ENCODE measurements at regions not wholly inside any gene's neighbourhood (a gene's known extent, or its start where the extent isn't known, plus 50 kb on each side); places are given as distances from the start of the nearest gene placed in this dataset.
"Not testable (repeated sequence)": the region's sequence is repeated elsewhere in the genome, so short reads cannot be mapped to it uniquely, and the experiment has no call there.

DNA sequence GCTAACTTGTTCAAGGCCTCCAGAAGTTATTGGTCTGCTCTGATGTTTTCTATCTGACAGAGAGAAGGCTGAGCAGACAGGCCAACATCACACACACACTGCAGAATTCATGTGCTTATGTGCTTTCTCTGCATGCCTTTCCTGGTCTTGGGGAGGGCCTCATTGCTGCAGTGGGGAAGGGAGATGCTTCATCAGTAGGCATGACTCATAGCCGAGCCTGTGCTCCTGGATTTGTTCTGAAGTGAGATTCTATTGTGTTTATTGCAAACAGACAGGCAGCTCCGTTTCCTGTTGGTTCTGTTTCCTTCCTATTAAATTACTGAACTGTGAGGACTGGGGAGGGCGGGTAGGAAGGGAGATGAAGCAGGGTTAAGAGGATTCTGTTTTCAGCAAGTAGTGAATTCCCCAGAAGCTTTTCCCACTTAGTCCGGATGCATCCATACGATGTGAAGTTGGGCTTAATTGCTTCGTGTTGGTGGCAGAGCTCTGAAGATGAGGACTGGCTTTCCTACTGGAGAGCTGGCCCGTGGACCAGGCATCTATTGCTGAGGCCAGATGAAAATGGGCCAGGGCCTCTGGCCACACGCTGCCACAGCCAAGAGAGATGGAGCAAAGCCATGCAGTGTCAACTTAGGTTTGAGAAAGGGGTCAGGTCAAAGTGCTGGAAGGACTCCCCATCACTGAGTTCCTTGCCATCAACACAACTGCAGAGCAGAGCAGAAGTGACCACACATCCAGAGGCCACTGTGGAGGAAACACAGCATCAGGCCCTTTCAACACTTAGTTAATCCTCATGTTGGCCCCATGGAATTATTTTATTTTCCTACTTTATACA is 179.3 kb downstream of the UTP18 start:
- DNase-seq: no peak

DNA sequence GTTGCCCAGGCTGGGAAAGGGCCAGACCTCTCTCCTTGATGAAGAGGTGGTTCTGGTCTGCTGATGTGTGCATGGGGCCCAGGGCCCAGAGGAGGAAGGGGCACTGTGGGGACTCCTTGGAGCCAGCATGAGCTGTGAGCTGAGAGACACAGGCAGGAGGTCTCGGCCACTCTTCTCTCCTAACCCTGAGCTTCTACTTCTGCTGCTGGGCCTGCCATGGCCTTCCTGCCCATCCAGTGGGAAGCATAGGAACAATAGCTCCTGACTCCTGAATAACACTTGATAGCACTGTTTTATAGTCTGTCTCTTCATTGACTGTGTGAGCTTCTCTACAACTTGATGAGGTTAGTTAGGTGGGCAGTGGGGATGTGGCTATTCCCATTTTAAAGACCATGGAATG is 181.1 kb downstream of the UTP18 start:
- DNase-seq: no peak

DNA sequence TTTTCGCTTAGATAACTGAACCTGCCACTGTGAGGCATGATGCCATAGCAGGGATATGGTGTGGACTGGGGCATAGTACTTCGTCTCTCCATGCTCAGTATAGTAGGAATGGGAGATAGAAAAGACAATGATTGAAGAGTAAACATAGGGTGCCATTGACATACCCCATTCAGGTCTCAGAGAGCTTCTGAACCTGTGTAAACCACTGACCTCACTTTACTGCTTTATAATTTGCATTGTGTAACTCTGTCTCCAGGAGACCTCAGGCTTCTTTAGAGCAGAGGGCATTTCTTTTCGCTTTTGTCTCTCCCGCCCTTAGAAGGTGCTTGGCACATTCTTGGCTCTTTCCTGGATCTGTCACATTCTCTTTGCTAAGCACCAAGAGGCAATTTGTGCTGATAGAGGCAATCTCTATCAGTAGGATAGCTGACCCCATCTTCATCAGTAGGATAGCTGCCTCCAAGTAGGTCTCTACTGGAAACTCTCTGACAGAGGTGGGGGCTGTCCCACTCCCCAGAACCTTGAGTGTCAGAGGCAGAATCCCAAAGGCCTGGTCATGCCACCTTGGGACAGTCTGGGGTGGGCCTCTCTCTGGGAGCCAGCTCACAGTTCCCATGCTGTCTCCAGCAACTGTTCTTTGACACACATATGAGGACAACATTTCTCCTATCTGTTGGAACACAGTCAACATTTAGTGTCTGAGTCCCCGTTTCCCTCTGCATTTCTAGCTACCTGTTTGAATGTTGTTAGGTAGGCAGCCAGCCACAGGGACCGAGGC is 181.9 kb downstream of the UTP18 start:
- DNase-seq: no peak

DNA sequence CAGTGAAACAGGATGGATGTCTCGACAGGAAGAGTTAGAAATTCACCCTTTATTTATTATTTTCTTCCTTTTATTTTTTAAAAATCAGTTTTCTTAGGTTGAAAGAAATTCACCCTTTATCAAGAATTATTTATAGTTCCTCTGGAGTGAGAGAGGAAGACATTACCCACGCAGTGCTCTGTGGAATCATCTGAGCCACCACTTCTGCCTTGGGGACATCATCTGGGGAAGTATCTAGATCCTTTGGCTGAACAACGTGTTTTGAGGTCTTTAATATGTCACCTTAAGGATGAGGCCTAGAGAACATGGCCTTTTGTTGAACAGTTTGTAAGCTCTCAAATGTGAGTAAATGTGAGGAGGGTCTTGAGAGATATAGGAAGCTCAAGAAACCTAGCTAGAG is 183.3 kb downstream of the UTP18 start:
- no peak for DNase-seq

DNA sequence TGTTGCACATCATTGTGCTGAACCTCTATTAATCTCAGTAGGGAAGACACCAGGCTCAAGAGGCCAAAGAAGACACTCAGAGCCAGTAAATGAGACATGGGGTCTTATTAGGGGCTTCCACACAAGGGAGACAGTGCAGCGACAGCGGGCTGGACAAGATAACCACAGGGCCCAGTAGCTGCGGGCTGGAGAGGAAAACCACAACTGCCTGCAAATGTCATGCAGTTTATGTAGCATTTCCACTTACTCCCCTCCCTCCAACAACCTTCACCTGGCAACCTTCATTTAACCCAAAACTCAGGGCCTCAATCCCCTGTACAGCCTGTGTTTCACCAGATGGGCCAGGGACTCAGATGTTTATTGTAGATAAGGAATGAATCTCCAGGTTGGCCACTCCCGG is 185.6 kb downstream of the UTP18 start:
- DNase-seq: no peak

DNA sequence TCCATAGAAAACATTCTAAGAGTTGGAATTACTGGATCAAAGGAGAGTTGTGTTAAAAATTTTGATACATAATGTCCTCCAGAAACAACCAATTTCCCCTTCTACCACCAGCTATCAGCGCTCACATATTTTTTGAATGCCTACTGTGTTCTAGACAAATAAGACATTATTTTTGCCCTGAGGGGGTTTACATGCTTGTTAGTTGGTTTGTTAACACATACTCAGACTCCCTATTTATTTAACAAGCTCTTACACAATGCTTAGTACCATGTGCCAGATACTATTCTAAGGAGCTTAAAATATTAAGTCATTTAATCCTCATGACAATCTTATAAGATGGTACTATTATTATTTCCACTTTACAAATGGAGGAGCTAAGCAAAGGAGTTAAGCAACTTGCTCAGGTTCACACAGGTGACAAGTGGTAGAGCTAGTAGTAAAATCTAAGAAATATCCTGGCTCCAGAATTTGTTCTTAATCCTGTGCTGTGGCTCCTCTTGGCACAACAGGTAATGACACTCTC is 194.2 kb downstream of the UTP18 start:
- no peak for DNase-seq

DNA sequence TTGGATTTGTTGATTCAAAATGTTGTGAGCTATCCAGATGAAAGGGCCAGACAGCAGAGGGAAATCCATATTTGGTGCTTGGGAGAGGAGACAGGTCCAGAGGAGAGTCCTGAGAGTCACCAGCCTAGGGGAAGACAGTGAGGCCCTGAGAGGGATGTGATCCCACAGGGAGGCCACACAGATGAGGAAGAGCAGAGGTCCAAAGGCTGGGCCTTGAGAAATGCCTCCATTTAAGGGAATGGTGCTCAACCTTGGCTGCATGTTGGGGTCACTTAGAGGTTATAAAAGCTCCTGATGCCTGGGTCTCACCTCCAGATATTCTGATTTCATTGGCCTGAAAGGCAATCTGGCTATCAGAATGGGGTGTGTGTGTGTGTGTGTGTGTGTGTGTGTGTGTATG is 194.9 kb downstream of the UTP18 start:
- no peak for DNase-seq

DNA sequence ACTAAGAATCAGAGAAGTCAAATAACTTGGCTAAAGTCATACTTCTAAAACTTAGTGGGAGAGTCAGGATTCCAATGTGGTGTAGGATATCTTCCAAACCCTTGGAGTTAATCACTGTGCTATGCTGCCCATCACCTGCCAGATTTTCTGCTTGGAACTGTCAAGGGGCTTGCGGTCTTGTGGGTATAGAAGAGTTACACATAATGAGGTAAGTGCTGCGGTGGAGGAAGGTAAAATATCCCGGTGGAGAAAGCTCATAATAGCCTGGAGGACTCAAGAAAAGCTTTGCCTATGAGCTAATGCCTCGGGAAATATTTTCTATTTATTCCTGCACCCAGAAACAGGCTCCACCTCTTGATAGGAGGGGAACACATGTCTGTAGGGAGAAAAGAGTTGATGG is 195.6 kb downstream of the UTP18 start:
- no peak for DNase-seq

DNA sequence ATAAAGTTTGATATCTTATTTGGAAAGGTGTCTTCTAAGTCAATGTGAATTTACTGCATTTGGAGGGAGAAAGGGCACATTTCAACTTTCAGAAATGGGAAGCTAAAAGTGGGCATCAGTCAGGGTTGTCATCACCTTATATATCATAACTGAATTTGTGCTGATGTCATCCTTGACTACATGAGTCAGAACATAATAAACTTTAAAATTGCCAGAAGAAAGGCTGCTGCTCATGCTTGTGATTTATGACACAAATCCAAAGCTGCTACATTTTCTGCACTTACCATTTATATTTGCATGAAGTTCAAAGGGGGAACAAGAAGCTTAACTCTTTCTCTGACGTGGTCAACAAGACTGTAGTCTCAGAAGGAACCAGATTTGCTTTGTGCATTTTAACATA is 196.6 kb downstream of the UTP18 start:
- DNase-seq: no peak

DNA sequence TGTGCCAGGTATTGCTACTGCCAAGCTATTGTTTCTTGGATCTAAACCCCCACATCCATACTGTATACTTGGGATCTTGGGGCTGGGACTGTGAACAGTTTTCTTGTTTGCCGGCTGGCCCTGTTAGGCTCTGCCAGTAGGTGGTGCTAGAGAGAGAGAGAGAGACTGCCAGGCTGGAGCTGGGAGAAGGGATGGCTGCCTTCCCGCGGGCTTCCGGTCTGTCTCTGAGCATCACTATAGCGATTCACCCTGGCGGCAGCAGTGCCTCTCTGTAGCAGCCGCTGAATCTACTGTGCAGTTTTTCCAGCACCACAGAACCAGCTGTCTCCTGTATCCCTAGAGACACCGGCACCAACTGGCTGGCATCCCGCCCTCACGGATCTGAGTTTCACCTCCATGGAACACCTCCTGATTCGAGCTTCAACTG is 201.2 kb downstream of the UTP18 start:
- no peak for DNase-seq

DNA sequence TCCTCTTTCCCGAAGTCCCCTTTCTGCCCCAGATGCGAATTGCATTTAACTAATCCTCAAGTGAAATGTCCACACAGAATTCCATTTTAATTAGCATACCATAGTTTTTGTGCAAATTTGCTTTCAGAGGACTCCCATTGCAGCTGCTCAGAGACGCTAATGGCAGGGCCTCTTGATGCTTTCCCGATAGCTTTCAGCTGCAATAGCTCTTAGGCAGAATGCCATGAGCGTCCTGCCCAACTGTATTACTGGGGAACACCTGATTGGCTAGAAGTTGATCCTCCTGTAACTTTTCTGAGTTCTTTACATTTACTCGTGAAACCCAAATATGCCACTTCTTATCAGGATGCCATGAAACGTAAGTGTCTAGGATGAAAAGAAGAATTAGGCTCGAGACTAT is 203.0 kb downstream of the UTP18 start:
- no peak for DNase-seq

DNA sequence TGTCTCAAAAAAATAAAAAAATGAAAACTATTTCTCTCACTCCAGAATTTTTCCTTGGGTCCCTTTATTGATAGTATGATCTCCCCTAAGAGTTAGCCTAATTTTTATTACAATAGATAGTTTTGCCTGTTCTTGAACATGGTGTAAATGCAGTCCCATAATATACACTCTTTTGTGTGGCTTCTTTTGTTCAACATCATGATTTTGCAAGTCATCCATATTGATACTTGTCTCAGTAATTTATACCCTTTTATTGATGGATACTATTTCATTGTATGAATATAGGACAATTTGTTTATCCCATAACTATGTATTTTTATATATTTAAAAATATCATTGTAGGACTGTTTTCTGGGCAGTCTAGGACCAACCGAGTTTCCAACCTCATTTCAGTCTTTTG is 207.0 kb downstream of the UTP18 start:
- DNase-seq: no peak

DNA sequence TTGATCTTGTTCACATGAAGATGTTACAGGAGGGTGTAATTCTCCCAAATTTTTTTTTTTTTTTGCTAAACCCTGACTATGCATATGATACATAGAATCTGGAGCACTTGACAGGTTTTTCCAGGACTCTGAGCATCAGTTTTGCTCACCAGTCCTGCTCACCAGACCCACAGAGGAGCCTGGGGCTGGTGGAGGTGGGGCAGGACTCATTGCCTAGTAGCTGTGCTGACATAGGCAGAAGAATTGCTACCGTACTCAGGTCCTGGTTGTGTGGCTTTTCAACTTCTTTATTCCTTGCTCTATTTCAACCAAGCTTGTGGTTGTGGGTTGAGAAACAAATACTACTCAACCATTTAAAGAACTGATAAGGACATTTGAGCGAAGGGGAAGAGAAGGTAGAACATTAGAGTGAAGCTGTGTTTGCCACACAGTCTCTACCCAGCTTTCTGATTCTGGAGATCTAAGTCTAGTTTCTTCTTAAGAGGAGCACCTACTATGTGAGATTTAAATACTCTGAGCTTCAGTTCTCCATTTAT is 212.4 kb downstream of the UTP18 start:
- DNase-seq: no peak

DNA sequence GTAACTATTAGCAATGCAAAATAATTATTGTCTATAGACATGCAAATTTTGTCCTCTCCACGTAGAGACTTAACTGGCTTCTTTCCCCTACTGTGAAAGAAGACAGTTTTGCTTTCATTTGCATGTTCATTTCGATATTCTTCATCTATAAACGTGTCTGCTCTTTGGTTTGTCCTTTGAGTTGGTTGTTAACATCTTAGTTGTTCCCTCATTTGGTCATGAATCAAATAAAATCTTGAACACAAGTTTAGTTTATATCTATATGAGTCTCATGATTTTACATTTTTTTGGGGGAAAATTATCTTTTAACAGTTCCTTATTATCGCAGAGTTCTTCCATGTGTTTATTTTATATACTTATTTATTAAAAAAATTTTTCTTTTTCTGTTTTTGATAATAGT is 214.4 kb downstream of the UTP18 start:
- DNase-seq: no peak

DNA sequence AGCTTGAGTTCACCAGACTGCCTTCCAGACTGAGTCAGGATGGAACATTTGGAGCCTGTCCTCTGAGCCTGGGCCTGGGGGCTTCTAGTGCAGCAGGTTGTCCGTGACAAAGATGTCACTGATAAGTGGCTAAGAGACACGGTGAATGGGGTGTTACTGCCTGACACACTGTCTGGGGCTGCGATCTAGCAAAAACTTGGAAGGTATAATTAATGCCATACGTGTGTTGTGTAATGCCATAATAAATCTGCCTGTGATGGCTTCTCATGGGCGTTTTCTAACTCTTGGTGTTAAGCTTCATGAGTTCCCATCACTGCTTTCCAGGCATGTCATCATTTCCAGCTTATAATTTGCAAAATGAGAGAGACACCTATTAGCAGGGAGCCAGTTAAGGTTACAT is 215.4 kb downstream of the UTP18 start:
- DNase-seq: no peak

DNA sequence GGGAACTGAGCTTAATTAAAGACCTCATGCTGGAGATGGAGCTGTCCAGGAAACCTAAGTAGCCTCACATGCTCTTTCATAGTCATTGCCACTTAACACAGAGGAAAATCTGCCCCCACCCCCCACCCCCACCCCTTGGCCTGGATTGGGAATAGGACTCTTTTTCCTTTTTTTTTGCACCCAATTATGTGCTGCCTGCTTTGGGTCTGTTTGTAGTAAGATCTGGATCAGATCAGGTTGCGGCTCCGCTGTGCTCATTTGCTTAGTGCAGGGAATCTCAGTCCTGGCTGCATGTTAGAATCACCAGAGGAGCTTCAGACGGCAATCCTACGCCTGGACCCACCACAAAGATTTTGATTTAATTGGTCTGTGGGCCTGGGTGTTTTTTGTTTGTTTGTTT is 219.0 kb downstream of the UTP18 start:
- DNase-seq: no peak

DNA sequence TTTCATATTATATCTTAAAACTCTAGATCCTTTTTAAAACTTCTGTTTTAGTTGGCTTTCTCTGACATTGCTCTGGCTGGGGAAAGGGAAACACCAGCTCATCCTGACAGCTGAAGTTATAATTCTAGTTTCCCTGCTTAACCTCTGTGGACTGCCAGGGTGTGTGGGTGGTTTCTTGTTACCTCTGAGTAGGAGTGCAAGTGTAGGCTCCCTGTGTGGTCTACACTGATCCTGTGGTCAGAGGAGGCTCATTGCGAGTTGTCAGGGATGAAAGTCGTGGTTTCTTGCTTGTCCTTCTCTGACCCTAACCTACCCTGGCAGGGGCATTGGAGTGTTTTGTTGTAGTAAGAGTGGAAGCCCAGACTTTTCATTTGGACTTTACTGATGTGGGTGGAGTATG is 221.0 kb downstream of the UTP18 start:
- no peak for DNase-seq

DNA sequence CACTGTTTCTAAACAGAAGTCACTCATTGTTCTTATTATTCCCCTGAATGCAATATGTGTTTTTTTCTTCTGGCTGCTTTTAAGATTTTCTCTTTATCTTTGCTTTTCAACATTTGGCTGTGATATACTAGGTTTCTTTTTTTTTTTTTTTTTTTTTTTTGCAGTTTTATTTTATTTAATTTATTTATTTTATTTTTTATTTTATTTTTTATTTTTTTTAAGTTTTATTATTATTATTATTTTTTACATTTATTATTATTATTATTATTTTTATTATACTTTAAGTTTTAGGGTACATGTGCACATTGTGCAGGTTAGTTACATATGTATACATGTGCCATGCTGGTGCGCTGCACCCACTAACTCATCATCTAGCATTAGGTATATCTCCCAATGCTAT is 221.9 kb downstream of the UTP18 start:
- not testable (repeated sequence) for DNase-seq

DNA sequence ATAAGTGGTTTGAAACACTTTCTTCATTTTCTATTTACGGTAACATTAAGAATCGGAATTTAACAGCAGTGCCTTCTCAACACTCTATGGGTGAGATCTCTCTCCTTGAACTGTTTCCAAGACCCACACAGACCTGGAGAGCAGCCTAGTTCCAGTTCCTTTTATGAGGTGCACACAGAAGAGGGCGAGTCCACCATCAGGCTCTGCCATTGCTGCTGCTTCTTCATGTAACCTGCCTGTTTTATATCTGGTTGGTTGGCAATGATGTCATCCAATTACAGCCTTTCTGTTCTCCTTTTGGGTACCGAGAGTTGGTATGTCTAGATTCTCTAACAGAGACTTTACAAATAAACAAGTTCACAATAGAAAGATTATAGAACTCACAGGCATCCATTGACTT is 225.7 kb downstream of the UTP18 start:
- no peak for DNase-seq

DNA sequence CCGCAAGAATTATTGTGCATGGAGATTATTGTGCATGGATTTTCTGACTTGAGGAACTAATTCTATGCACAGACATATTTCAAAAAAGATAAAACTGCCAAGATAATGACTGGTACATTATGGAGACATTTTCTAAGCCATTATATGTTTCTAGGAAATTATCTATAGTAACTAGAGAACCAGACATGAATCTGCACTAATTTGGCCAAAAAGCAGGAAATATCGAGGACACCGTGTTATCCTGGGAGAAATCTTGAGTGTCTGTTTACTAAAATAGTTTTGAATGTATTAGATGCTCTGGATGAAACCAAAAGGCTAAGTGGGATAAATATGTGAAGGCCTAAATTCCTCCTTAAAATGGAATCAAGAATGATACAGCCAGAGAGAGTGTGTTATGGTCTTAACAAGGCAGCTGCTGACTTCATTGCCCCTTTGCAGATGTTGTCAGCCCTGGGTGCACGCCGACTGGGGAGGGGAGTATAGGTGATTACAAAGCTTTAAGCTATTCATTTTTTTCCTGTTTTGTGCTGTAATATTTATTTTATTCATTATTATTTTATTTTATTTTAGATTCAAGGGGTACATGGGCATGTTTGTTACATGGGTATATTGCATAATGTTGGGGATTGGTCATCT is 226.7 kb downstream of the UTP18 start:
- no peak for DNase-seq

DNA sequence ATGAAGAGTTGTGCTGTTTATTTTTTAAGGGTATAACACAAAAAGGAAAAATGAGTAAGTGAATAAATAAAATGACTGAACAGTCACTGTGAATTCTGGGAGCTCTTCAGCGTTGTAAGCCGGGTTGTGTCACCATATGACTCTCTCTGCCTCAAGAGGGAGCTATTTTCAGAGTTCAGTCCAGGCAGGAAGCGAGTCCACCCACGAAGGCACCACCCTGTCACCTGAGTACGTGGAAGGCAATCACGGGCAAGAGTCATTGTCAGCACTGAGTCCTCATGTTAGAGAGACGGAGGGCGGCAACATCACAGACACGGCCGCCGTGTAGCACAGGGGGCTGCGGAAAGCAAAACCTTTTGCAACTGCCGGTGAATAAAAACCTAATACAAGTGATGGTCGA is 227.6 kb downstream of the UTP18 start:
- DNase-seq: no peak

DNA sequence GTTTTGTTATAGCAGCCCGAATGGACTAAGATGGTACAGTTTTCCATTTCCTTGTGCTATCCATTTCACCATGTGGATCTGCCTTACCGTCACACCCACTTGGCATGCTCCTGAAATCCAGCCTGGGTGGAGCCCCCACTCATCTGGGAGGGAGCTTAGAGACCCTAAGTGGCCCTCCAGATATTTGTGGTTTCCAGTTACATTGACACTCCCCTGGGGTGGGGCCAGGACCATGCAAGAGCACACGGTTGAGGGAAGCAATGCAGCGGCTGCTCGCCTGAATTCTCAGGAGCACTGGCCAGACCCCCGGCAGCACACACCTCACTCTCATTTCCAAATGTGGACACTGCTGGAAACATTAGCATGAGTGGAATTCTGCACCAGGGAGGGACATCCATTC is 231.1 kb downstream of the UTP18 start:
- no peak for DNase-seq

DNA sequence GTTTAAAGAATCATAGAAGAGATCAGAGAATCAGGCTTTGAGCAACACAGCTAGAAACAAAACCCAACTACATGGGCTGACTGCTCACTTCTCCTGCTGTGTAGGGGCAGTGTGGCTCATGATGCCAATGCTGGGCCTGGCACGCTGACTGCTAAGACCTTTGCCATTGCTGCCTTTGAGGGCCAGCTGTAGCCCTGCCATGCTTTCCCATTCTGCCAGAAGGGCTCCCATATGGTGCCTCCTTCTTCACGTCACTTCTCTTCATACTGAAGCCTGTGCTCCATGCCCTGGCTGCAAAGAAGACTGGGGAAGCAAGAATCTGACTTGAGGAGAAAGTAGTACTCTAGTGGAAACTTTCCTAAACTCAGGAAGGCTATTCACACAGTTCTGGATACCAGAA is 232.9 kb downstream of the UTP18 start:
- DNase-seq: no peak

DNA sequence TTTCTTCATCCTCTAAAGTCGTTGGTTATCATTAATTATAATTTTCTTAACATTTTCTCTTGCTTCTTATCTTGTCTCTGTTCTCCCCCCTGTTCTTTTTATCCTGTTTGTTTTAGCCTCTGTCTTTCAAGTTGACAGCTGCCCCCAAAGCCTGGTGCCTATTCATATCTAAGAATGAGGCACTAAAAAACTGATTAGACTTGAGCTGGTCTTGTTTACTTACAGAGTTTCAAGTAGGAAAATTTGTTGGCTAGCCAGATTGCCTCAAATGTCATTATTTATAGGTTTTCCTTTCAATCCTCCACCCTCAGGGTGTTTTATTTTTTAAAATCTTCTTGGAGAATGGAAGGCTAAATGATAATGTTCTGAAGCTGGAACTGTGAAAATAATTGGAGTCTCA is 236.0 kb downstream of the UTP18 start:
- no peak for DNase-seq
